Parathyroid adenoma (tissue), 2 donors: ENCODE measurements at regions not wholly inside any gene's neighbourhood (a gene's known extent, or its start where the extent isn't known, plus 50 kb on each side); places are given as distances from the start of the nearest gene placed in this dataset.

Experiments
- H2AFZ ChIP-seq: fragments of 300-600 bp; sonication (generic); one replicate; pipeline ENCODE4 v1.7.0; 2017; ENCODE audit warnings: antibody characterized with exemption, mild to moderate bottlenecking
- H3K27ac ChIP-seq: fragments of 300-600 bp; sonication (generic); one replicate; pipeline ENCODE4 v1.7.0; 2017
- H3K27me3 ChIP-seq: fragments of 300-600 bp; sonication (generic); one replicate; pipeline ENCODE4 v1.7.0; 2017; ENCODE audit warnings: low read length; ENCODE audit not compliant: control insufficient read depth, insufficient read depth
- H3K36me3 ChIP-seq: fragments of 300-600 bp; sonication (generic); one replicate; pipeline ENCODE4 v1.7.0; 2017; ENCODE audit warnings: low read length; ENCODE audit not compliant: control insufficient read depth, insufficient read depth
- H3K4me1 ChIP-seq: fragments of 300-600 bp; sonication (generic); one replicate; pipeline ENCODE4 v1.7.0; 2017; ENCODE audit warnings: control low read depth
- H3K4me2 ChIP-seq: fragments of 300-600 bp; sonication (generic); one replicate; pipeline ENCODE4 v1.7.0; 2017; ENCODE audit warnings: low read length
- H3K4me3 ChIP-seq: fragments of 300-600 bp; sonication (generic); one replicate; pipeline ENCODE4 v1.7.0; 2017; ENCODE audit warnings: low read depth, low read length
- H3K79me2 ChIP-seq: fragments of 300-600 bp; sonication (generic); one replicate; pipeline ENCODE4 v1.7.0; 2017; ENCODE audit warnings: control low read depth
- H3K9ac ChIP-seq: fragments of 300-600 bp; sonication (generic); one replicate; pipeline ENCODE4 v1.7.0; 2017; ENCODE audit warnings: mild to moderate bottlenecking
- H3K9me3 ChIP-seq: fragments of 300-600 bp; sonication (generic); one replicate; pipeline ENCODE4 v1.7.0; 2017; ENCODE audit warnings: low read length; ENCODE audit not compliant: control insufficient read depth
- CTCF ChIP-seq: fragments of 300-600 bp; sonication (generic); IDR thresholded peaks from one replicate; pipeline ENCODE4 v1.7.0; 2017; ENCODE audit warnings: antibody characterized with exemption, mild to moderate bottlenecking
- donor health status: primary hyperparathyroidism.

DNA sequence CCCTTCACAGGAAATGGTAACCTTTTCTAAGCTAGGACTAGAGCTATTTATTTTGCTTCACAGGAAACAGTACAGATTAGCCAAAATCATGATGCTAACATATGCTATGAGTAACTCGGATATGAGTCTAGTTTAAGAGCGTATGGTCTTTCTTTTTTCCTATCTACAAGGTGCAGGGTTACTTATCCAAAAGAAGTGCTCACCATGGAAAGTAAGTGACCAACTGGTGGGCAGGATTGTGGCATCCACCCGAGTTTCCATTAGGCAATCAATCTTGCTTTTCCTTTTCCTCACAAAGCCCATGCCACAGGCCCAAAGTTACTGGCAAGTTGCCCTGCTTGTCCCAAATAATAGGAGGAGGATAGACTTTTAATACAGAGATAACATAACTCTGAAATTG lies 765.1 kb upstream of the POM121L12 start:
- no peaks in the 10 kb centered on the region for H3K9me3 ChIP-seq
- H3K4me2 ChIP-seq = no peak overlapping the region
- TF ChIP-seq CTCF = no peak
- no peaks in the 10 kb centered on the region for H3K27me3 ChIP-seq
- H2AFZ ChIP-seq = peak overlapping the region; percentile 9
- no peak overlapping the region for H3K27ac ChIP-seq
- no peak overlapping the region for H3K4me3 ChIP-seq
- H3K36me3 ChIP-seq = no peaks in the 10 kb centered on the region
- H3K79me2 ChIP-seq = no peaks in the 10 kb centered on the region
- no peaks in the 10 kb centered on the region for H3K4me1 ChIP-seq
- H3K9ac ChIP-seq = no peak overlapping the region

- no peak overlapping the region for H2AFZ ChIP-seq
- TF ChIP-seq CTCF = no peak
- H3K79me2 ChIP-seq = no peaks in the 10 kb centered on the region
- no peak overlapping the region for H3K9ac ChIP-seq
- no peaks in the 10 kb centered on the region for H3K4me1 ChIP-seq
- H3K4me3 ChIP-seq = no peak overlapping the region
- no peak overlapping the region for H3K27ac ChIP-seq
- H3K9me3 ChIP-seq = no peaks in the 10 kb centered on the region
- H3K36me3 ChIP-seq = no peaks in the 10 kb centered on the region
- no peaks in the 10 kb centered on the region for H3K27me3 ChIP-seq
- H3K4me2 ChIP-seq = no peak overlapping the region
These were observed 765.8 kb upstream of the POM121L12 start for GRCh38 chr7:52269669-52270068.

DNA sequence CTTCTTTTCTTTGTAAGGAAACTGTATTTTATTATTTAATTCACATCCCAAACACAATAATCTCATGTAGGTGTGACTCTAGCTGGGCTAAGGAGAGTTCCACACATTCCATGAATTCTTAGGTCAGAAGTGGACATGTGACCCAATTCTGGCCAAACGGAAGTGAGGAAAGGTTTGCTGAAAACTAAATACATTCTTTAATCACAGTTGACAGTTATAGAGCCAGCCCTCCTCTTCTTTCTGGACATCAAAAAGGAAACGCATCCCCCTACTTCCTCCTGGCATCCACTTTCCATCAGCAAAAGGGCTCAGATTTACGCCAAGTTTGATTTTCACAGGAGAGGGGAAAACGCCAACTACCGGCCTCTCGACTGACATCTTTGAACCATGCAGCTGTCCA lies 774.4 kb upstream of the POM121L12 start:
- Histone ChIP-seq H3K9me3 (no peaks in the 10 kb centered on the region), H3K27ac (no peak overlapping the region), H2AFZ (no peak overlapping the region), H3K79me2 (no peaks in the 10 kb centered on the region), H3K36me3 (no peaks in the 10 kb centered on the region), H3K9ac (no peak overlapping the region), H3K4me1 (no peaks in the 10 kb centered on the region), H3K4me2 (no peak overlapping the region), H3K4me3 (no peak overlapping the region), H3K27me3 (no peaks in the 10 kb centered on the region)
- no peak for TF ChIP-seq CTCF

DNA sequence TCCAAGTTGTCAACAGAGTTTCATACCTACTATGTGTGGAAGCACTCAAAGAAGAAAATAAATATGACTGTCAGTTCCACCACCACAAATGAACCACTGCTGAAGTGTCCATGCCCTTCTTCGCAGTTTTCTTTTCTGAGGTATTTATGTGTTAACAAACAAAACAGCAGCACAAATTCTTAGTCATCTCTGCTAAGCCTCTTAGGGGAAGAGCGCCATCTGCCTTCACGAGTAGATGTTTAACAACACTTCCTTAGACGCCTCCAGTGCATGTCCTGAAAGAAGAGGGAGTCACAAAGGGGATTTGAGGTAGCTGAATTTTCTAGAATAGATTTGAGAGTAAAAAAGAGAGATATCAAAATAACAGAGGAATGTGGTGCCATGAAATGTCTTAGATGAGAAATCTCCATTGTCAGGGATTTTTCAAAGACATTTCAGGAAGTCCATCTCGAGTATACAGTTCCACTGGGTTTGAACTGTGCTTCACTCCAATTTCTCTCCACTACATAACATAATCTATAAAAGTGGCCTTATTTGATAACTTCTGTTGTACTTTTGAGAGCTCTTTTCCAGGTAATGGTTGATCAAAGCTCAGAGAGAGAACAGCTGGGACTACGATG lies 775.3 kb upstream of the POM121L12 start:
- Histone ChIP-seq H3K9ac (no peak overlapping the region), H3K9me3 (no peaks in the 10 kb centered on the region), H3K4me2 (no peak overlapping the region), H3K27me3 (no peaks in the 10 kb centered on the region), H3K36me3 (no peaks in the 10 kb centered on the region), H2AFZ (no peak overlapping the region), H3K79me2 (no peaks in the 10 kb centered on the region), H3K4me1 (no peaks in the 10 kb centered on the region), H3K4me3 (no peak overlapping the region), H3K27ac (no peak overlapping the region)
- no peak for TF ChIP-seq CTCF

- no peak for TF ChIP-seq CTCF
- Histone ChIP-seq H3K4me2 (no peak overlapping the region), H3K36me3 (no peaks in the 10 kb centered on the region), H3K9ac (no peak overlapping the region), H3K79me2 (no peaks in the 10 kb centered on the region), H3K4me1 (no peaks in the 10 kb centered on the region), H2AFZ (no peak overlapping the region), H3K9me3 (no peaks in the 10 kb centered on the region), H3K27ac (no peak overlapping the region), H3K27me3 (no peaks in the 10 kb centered on the region), H3K4me3 (no peak overlapping the region)
These were observed 777.5 kb upstream of the POM121L12 start for GRCh38 chr7:52257890-52258289.
